ENCODE measurements at regions not wholly inside any gene's neighbourhood (a gene's known extent, or its start where the extent isn't known, plus 50 kb on each side); places are given as distances from the start of the nearest gene placed in this dataset.

DNA sequence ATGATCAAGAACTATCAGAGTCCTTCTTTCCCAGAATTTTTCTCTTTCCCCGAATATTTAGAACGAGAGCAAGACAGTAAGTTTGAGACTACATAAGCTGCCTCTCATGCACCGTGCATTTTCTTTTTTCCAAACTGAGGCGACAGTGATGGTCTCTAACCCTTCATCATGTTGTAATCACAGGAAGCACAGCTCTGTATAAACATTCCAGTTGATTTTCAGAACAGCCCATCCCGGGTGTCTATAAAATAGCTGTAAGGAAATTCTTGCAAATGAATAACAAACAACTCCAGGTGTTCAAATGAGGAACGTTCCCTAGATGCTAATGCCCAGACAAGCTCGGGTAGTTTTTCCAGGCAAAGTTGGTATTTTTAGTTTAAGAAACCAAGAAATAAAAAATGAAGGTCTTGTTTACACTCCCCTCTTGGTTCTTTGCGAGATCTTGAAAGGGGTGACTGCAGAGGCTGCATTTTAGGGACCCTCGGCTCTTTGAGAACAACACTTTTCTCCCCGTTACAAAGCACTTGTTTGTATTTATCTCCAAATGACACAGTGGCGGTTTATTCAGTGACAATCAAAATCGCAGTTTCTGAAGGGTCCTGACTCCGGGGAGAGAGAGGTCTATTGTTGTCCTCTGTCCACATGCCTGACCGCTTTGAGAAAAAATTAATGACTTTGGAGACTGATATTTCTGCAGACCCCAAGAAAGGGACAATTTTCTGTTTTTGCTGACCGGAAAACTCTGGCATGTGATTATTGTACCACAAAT, 101.1 kb upstream of the NCK2 start:
- ChIA-PET CTCF (no interaction called here), POLR2A (no interaction called here)
- no peak for ATAC-seq (ENCODE audit: low read depth)
- TF ChIP-seq CTCF (IDR thresholded peaks at IDR 0.05): no peak
- DNase-seq: no peak
- Mint-ChIP-seq H3K4me3 (no peak overlapping the region), H3K27ac (no peak overlapping the region), H3K36me3 (ENCODE audit: low read depth) (no peaks in the 10 kb centered on the region), H3K4me1 (no peaks in the 10 kb centered on the region), H3K27me3 (peaks cover 6% of the 10 kb centered on the region), H3K9me3 (no peaks in the 10 kb centered on the region)
- intact Hi-C loops (cut with micrococcal nuclease): no loop called here

- no peaks in the 10 kb centered on the region for H3K36me3 Mint-ChIP-seq (ENCODE audit: low read depth)
- DNase-seq (no peak), ATAC-seq (ENCODE audit: low read depth) (no peak)
- intact Hi-C loops (cut with micrococcal nuclease): no loop called here
- no peaks in the 10 kb centered on the region for H3K4me1 Mint-ChIP-seq
- peaks cover 6% of the 10 kb centered on the region for H3K27me3 Mint-ChIP-seq
- no peak overlapping the region for H3K27ac Mint-ChIP-seq
- POLR2A ChIA-PET: no interaction called here
- H3K4me3 Mint-ChIP-seq: no peak overlapping the region
- TF ChIP-seq CTCF (IDR thresholded peaks at IDR 0.05): no peak
- CTCF ChIA-PET: no interaction called here
- no peaks in the 10 kb centered on the region for H3K9me3 Mint-ChIP-seq
Observed at GRCh38 chr2:105641389-105641811, 103.3 kb upstream of the NCK2 start.

- Mint-ChIP-seq H3K36me3 (ENCODE audit: low read depth) (no peaks in the 10 kb centered on the region), H3K27me3 (peaks cover 6% of the 10 kb centered on the region), H3K27ac (no peak overlapping the region), H3K9me3 (no peaks in the 10 kb centered on the region), H3K4me3 (no peak overlapping the region), H3K4me1 (no peaks in the 10 kb centered on the region)
- ChIA-PET POLR2A (no interaction called here), CTCF (no interaction called here)
- TF ChIP-seq CTCF (IDR thresholded peaks at IDR 0.05): no peak
- DNase-seq (no peak), ATAC-seq (ENCODE audit: low read depth) (no peak)
- intact Hi-C loops (cut with micrococcal nuclease): no loop called here
Observed at GRCh38 chr2:105640246-105640645, 104.5 kb upstream of the NCK2 start.

DNA sequence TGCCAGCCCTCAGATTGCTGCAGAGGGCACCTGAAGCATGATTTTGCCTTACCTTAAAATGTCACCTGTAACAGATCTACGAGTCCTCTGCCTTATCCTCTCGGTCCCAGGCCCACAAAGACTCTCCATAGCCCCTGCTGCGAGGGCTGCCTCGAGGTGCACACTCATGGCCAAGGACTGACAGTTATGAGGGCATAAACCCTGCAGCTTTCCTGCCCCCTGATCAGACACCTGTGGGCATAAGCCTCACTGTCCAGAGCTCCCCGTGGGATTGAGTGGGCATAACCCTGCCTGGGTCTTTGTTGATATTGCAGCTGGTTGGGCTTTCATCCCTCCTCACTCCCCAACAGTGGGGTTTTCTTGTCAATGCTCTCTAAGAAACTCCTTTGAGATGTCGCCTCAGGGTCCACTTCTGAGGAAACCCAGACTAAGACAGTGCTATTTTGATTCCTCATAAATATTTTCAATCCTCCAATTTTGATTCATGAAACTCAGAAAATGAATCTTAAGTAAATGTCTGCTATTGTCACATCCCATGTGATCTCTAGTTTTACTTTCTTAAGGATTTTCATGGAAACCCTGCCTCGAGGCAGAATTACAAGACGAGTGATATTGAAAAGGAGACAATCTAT, 108.5 kb upstream of the NCK2 start:
- Mint-ChIP-seq H3K27me3 (peaks cover 6% of the 10 kb centered on the region), H3K27ac (no peak overlapping the region)
- no peak for ATAC-seq (ENCODE audit: low read depth)

More for the DNA sequence above, 108.5 kb upstream of the NCK2 start:
- H3K4me3 Mint-ChIP-seq: no peak overlapping the region
- ChIA-PET CTCF (no interaction called here), POLR2A (no interaction called here)
- no peaks in the 10 kb centered on the region for H3K9me3 Mint-ChIP-seq
- H3K36me3 Mint-ChIP-seq (ENCODE audit: low read depth): no peaks in the 10 kb centered on the region
- no peak for DNase-seq
- no peak for TF ChIP-seq CTCF (IDR thresholded peaks at IDR 0.05)
- no peaks in the 10 kb centered on the region for H3K4me1 Mint-ChIP-seq
- intact Hi-C loops (cut with micrococcal nuclease): no loop called here

Measured in activated B cell treated with CpG ODN at 0.5 μM for 24 hours (primary cell).